Liver (tissue), 8 donors: ENCODE measurements at regions not wholly inside any gene's neighbourhood (a gene's known extent, or its start where the extent isn't known, plus 50 kb on each side); places are given as distances from the start of the nearest gene placed in this dataset.

ENCODE experiments used
- DNase-seq: peaks from one replicate; pipeline ENCODE4 v3.0.0-alpha.2; 2017; ENCODE audit warnings: low spot score
- H3K27ac ChIP-seq, 2 donors: one replicate each; pipeline ENCODE4 v1.7.0; 2013; ENCODE audit warnings: inconsistent platforms in 2 of 2, low read length in 2 of 2, control low read depth in 1 of 2, low read depth in 1 of 2, mild to moderate bottlenecking in 1 of 2
- H3K27me3 ChIP-seq, 4 donors: one replicate each; pipeline versions ENCODE4 v1.6.1 to v1.7.0; 2013; ENCODE audit warnings: low read length in 3 of 4, inconsistent platforms in 1 of 4, mild to moderate bottlenecking in 1 of 4, moderate library complexity in 1 of 4; ENCODE audit not compliant: control insufficient read depth in 4 of 4, insufficient read depth in 4 of 4
- H3K36me3 ChIP-seq, 4 donors: one replicate each; pipeline versions ENCODE4 v1.6.1 to v1.7.0; 2013; ENCODE audit warnings: low read length in 3 of 4, mild to moderate bottlenecking in 3 of 4, low read depth in 1 of 4, moderate library complexity in 1 of 4; ENCODE audit not compliant: control insufficient read depth in 4 of 4, insufficient read depth in 3 of 4
- H3K4me1 ChIP-seq, 4 donors: one replicate each; pipeline versions ENCODE4 v1.6.1 to v1.7.0; 2013; ENCODE audit warnings: low read length in 3 of 4, mild to moderate bottlenecking in 3 of 4, moderate library complexity in 1 of 4; ENCODE audit not compliant: control insufficient read depth in 4 of 4, insufficient read depth in 4 of 4
- H3K4me3 ChIP-seq, 3 donors: one replicate each; pipeline versions ENCODE4 v1.6.1 to v1.7.0; 2013; ENCODE audit warnings: low read length in 3 of 3, control low read depth in 1 of 3, low read depth in 1 of 3, mild to moderate bottlenecking in 1 of 3
- H3K9ac ChIP-seq, 2 donors: one replicate each; pipeline ENCODE4 v1.7.0; 2013; ENCODE audit warnings: low read length in 2 of 2, mild to moderate bottlenecking in 2 of 2, moderate library complexity in 2 of 2, control low read depth in 1 of 2, low read depth in 1 of 2
- H3K9me3 ChIP-seq, 4 donors: one replicate each; pipeline versions ENCODE4 v1.6.1 to v1.7.0; 2013; ENCODE audit warnings: low read length in 3 of 4; ENCODE audit not compliant: control insufficient read depth in 4 of 4
- EGR1 ChIP-seq, 2 donors: IDR thresholded peaks; 2 replicates each; pipeline ENCODE4 v1.6.1; 2016 to 2018; ENCODE audit warnings: antibody characterized with exemption in 2 of 2, low read depth in 2 of 2
- FOXA1 ChIP-seq: IDR thresholded peaks from 2 replicates; pipeline ENCODE4 v1.6.1; 2016; ENCODE audit warnings: antibody characterized with exemption
- FOXA2 ChIP-seq: IDR thresholded peaks from 2 replicates; pipeline ENCODE4 v1.6.1; 2016; ENCODE audit warnings: antibody characterized with exemption
- GABPA ChIP-seq, 2 donors: IDR thresholded peaks in 1 of 2; conservative IDR thresholded peaks in 1 of 2; 2 replicates each; pipeline ENCODE4 v1.6.1; 2016; ENCODE audit warnings: antibody characterized with exemption in 2 of 2, mild to moderate bottlenecking in 1 of 2, moderate library complexity in 1 of 2
- HNF4G ChIP-seq: IDR thresholded peaks from 2 replicates; pipeline ENCODE4 v1.6.1; 2016; ENCODE audit warnings: antibody characterized with exemption
- JUND ChIP-seq, 2 donors: IDR thresholded peaks; 2 replicates each; pipeline ENCODE4 v1.6.1; 2016; ENCODE audit warnings: antibody characterized with exemption in 2 of 2
- NR2F2 ChIP-seq: IDR thresholded peaks from 2 replicates; pipeline ENCODE4 v1.6.1; 2016; ENCODE audit warnings: antibody characterized with exemption
- RAD21 ChIP-seq, 2 donors: IDR thresholded peaks; 2 replicates each; pipeline ENCODE4 v1.6.1; 2016; ENCODE audit warnings: antibody characterized with exemption in 2 of 2, mild to moderate bottlenecking in 2 of 2
- RXRA ChIP-seq, 2 donors: IDR thresholded peaks; 2 replicates each; pipeline ENCODE4 v1.6.1; 2017 to 2018; ENCODE audit warnings: antibody characterized with exemption in 2 of 2, mild to moderate bottlenecking in 1 of 2
- SP1 ChIP-seq: IDR thresholded peaks from 2 replicates; pipeline ENCODE4 v1.6.1; 2018; ENCODE audit warnings: antibody characterized with exemption, mild to moderate bottlenecking
- TAF1 ChIP-seq: conservative IDR thresholded peaks from 2 replicates; pipeline ENCODE4 v1.6.1; 2016; ENCODE audit warnings: antibody characterized with exemption, mild to moderate bottlenecking
- YY1 ChIP-seq: IDR thresholded peaks from 2 replicates; pipeline ENCODE4 v1.6.1; 2016; ENCODE audit warnings: antibody characterized with exemption, mild to moderate bottlenecking
- WGBS: extraction: QIAGEN DNeasy Blood & Tissue Kit; methylation state at CpG from one replicate; pipeline ENCODE4 v1.1.7; 2013; 5-methylcytosine and 5-hydroxymethylcytosine counted together
- TF ChIP-seq, protein P1 (sequence below): IDR thresholded peaks from 2 replicates; pipeline ENCODE4 v1.6.1; 2016; ENCODE audit warnings: antibody characterized with exemption
- TF ChIP-seq, protein P2 (sequence below): IDR thresholded peaks from 2 replicates; pipeline ENCODE4 v1.6.1; 2016; ENCODE audit warnings: antibody characterized with exemption
- TF ChIP-seq, protein P3 (sequence below): IDR thresholded peaks from 2 replicates; pipeline ENCODE4 v1.6.1; 2016; ENCODE audit warnings: antibody characterized with exemption
- TF ChIP-seq, protein P4 (sequence below): fragments of 150-350 bp; IDR thresholded peaks from 2 replicates; pipeline ENCODE4 v1.5.1; 2017; ENCODE audit warnings: improper control_type of control experiment, low read depth, low read length; ENCODE audit not compliant: missing input control
- TF ChIP-seq, protein P5 (sequence below): IDR thresholded peaks from 2 replicates; pipeline ENCODE4 v1.6.1; 2016; ENCODE audit warnings: antibody characterized with exemption, mild to moderate bottlenecking
- donor health status: healthy.
- donor health status: healthy.
- donor health status: healthy.
- donor health status: healthy.
- donor health status: healthy.

DNA sequence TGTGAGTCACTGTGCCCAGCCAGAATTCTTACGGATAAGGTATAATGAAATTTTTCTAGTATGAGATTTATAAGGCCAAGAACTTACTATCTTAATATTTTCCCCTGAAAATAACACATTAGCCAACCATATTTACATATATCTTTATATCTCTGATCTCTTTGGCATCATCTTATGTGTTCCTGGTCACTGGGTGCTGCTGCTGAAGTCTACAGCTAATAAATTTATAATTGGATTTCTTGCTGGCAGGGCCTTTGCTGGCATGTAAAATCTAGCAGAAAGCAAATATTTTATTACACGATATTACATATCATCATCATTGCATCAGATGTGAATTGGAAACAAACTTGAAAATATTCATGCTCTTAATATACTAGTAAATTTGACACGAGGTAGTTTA lies 590.7 kb downstream of the ANXA1 start:
- peaks cover 0 to 1% (median 0%) of the 10 kb centered on the region in 4 donors for H3K9me3 ChIP-seq
- no peak overlapping the region for H3K4me3 ChIP-seq
- H3K4me1 ChIP-seq, result no peaks in the 10 kb centered on the region
- DNase-seq, result no peak
- no peaks in the 10 kb centered on the region for H3K27me3 ChIP-seq
- H3K27ac ChIP-seq, result no peak overlapping the region
- H3K9ac ChIP-seq, result no peak overlapping the region
- TF ChIP-seq, protein P1, sequence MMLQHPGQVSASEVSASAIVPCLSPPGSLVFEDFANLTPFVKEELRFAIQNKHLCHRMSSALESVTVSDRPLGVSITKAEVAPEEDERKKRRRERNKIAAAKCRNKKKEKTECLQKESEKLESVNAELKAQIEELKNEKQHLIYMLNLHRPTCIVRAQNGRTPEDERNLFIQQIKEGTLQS, result no peak
- TF ChIP-seq RXRA (IDR thresholded peaks at IDR 0.05), result no peak
- no peak for TF ChIP-seq SP1
- no peak for TF ChIP-seq TAF1
- TF ChIP-seq GABPA (IDR thresholded peaks at IDR 0.05 in 1 of 2, conservative IDR thresholded peaks at IDR 0.05 in 1 of 2), result no peak
- TF ChIP-seq NR2F2, result no peak
- H3K36me3 ChIP-seq, result no peaks in the 10 kb centered on the region
- WGBS, result 82% methylated on average over 3 of the region's 3 CpGs

DNA sequence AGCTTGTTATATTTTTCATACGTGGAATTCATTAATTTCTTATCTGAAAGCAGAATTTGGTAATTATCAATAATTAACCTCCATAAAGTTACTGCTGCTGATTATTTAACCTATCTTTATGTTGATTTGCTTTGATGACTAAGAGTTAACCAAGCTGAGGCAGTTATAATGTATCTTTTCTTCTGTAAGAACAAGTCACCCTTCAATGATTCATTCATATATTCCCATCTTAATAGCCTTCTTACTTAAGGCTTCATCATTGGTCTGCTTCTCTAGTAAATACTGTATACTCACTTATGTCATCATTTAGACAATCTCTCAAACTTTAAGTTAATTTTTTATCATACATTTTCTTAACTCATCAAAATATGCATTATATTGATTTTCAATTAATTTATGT lies 592.2 kb downstream of the ANXA1 start:
- TF ChIP-seq NR2F2 (no peak), SP1 (no peak)
- H3K9ac ChIP-seq, result no peak overlapping the region
- 63% methylated on average over 1 of the region's 1 CpG for WGBS

DNA sequence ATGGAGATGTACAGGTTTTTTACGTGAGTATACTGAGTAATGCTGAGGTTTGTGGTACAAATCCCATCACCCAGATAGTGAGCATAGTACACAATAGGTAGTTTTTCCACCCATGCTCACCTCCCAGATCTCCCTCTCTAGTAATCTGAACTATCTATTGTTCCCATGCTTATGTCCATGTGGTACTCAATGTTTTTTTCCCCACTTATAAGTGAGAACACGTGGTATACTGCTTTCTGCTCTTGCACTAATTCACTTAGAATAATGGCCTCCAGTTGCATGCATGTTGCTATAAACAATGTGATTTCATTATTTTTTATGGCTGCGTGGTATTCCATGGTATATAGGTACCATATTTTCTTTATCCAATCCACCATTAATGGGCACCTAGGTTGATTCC lies 593.9 kb downstream of the ANXA1 start:
- Histone ChIP-seq H3K27me3 (no peaks in the 10 kb centered on the region), H3K9ac (no peak overlapping the region), H3K27ac (no peak overlapping the region), H3K4me1 (no peaks in the 10 kb centered on the region), H3K36me3 (no peaks in the 10 kb centered on the region), H3K9me3 (peaks cover 0 to 1% (median 0%) of the 10 kb centered on the region in 4 donors), H3K4me3 (no peak overlapping the region)
- DNase-seq, result no peak
- 85% methylated on average over 3 of the region's 3 CpGs for WGBS
- TF ChIP-seq GABPA (IDR thresholded peaks at IDR 0.05 in 1 of 2, conservative IDR thresholded peaks at IDR 0.05 in 1 of 2), result no peak
- TF ChIP-seq, protein P2, sequence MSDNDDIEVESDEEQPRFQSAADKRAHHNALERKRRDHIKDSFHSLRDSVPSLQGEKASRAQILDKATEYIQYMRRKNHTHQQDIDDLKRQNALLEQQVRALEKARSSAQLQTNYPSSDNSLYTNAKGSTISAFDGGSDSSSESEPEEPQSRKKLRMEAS, result no peak
- no peak for TF ChIP-seq TAF1
- no peak for TF ChIP-seq FOXA1
- TF ChIP-seq HNF4G, result no peak
- TF ChIP-seq YY1, result no peak
- TF ChIP-seq, protein P3, sequence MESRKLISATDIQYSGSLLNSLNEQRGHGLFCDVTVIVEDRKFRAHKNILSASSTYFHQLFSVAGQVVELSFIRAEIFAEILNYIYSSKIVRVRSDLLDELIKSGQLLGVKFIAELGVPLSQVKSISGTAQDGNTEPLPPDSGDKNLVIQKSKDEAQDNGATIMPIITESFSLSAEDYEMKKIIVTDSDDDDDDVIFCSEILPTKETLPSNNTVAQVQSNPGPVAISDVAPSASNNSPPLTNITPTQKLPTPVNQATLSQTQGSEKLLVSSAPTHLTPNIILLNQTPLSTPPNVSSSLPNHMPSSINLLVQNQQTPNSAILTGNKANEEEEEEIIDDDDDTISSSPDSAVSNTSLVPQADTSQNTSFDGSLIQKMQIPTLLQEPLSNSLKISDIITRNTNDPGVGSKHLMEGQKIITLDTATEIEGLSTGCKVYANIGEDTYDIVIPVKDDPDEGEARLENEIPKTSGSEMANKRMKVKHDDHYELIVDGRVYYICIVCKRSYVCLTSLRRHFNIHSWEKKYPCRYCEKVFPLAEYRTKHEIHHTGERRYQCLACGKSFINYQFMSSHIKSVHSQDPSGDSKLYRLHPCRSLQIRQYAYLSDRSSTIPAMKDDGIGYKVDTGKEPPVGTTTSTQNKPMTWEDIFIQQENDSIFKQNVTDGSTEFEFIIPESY, result no peak
- TF ChIP-seq EGR1 (IDR thresholded peaks at IDR 0.05; ENCODE audit: low read depth in 2 of 2), result no peak
- no peak for TF ChIP-seq RAD21 (IDR thresholded peaks at IDR 0.05)
- no peak for TF ChIP-seq SP1
- TF ChIP-seq, protein P1, result no peak
- TF ChIP-seq, protein P4, sequence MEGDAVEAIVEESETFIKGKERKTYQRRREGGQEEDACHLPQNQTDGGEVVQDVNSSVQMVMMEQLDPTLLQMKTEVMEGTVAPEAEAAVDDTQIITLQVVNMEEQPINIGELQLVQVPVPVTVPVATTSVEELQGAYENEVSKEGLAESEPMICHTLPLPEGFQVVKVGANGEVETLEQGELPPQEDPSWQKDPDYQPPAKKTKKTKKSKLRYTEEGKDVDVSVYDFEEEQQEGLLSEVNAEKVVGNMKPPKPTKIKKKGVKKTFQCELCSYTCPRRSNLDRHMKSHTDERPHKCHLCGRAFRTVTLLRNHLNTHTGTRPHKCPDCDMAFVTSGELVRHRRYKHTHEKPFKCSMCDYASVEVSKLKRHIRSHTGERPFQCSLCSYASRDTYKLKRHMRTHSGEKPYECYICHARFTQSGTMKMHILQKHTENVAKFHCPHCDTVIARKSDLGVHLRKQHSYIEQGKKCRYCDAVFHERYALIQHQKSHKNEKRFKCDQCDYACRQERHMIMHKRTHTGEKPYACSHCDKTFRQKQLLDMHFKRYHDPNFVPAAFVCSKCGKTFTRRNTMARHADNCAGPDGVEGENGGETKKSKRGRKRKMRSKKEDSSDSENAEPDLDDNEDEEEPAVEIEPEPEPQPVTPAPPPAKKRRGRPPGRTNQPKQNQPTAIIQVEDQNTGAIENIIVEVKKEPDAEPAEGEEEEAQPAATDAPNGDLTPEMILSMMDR, result no peak
- TF ChIP-seq NR2F2, result no peak
- TF ChIP-seq, protein P5, sequence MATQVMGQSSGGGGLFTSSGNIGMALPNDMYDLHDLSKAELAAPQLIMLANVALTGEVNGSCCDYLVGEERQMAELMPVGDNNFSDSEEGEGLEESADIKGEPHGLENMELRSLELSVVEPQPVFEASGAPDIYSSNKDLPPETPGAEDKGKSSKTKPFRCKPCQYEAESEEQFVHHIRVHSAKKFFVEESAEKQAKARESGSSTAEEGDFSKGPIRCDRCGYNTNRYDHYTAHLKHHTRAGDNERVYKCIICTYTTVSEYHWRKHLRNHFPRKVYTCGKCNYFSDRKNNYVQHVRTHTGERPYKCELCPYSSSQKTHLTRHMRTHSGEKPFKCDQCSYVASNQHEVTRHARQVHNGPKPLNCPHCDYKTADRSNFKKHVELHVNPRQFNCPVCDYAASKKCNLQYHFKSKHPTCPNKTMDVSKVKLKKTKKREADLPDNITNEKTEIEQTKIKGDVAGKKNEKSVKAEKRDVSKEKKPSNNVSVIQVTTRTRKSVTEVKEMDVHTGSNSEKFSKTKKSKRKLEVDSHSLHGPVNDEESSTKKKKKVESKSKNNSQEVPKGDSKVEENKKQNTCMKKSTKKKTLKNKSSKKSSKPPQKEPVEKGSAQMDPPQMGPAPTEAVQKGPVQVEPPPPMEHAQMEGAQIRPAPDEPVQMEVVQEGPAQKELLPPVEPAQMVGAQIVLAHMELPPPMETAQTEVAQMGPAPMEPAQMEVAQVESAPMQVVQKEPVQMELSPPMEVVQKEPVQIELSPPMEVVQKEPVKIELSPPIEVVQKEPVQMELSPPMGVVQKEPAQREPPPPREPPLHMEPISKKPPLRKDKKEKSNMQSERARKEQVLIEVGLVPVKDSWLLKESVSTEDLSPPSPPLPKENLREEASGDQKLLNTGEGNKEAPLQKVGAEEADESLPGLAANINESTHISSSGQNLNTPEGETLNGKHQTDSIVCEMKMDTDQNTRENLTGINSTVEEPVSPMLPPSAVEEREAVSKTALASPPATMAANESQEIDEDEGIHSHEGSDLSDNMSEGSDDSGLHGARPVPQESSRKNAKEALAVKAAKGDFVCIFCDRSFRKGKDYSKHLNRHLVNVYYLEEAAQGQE, result no peak
- no peak for TF ChIP-seq FOXA2
- TF ChIP-seq JUND (IDR thresholded peaks at IDR 0.05), result no peak

More for the DNA sequence above, 592.2 kb downstream of the ANXA1 start:
- Histone ChIP-seq H3K4me3 (no peak overlapping the region), H3K9me3 (peaks cover 0 to 1% (median 0%) of the 10 kb centered on the region in 4 donors), H3K4me1 (no peaks in the 10 kb centered on the region), H3K27ac (no peak overlapping the region), H3K36me3 (no peaks in the 10 kb centered on the region), H3K27me3 (no peaks in the 10 kb centered on the region)
- DNase-seq, result no peak
